ENCODE measurements at regions not wholly inside any gene's neighbourhood (a gene's known extent, or its start where the extent isn't known, plus 50 kb on each side); places are given as distances from the start of the nearest gene placed in this dataset.

GRCh38 chr12:20196767-20197166 is 171.6 kb upstream of the PDE3A start:
- TF ChIP-seq POLR2AphosphoS5 (IDR thresholded peaks at IDR 0.05; ENCODE audit: low read depth, low read length) (no peak), POU2F2 (IDR thresholded peaks at IDR 0.05; ENCODE audit: low read depth, low read length) (no peak)

Measured in GM12891 (cell line).